OCI-LY7 (cell line): ENCODE measurements at regions not wholly inside any gene's neighbourhood (a gene's known extent, or its start where the extent isn't known, plus 50 kb on each side); places are given as distances from the start of the nearest gene placed in this dataset.

Experiments used
- BruUV-seq: library from RNA; stranded (reverse); fragments of 400-500 nt; replicated peaks from 2 replicates; lab custom pipeline; 2021; lab: Mats Ljungman, UMichigan
- CTCF ChIA-PET: fragments of 300-600 bp; sonication (Branson Sonifier 250); formaldehyde crosslinking; loops from one replicate; lab custom pipeline; 2022; ENCODE audit warnings: antibody characterized with exemption; ENCODE audit not compliant: unreplicated experiment; lab: Charles Lee
- POLR2A ChIA-PET: fragments of 300-600 bp; sonication (Branson Sonifier 250); formaldehyde crosslinking; loops from one replicate; lab custom pipeline; 2022; ENCODE audit warnings: antibody characterized with exemption; lab: Charles Lee
- DNase-seq: peaks from one replicate; pipeline ENCODE4 v3.0.0-alpha.2; 2015; ENCODE audit warnings: low spot score
- H2AFZ ChIP-seq: fragments of 200-600 bp; sonication (generic), shearing (Covaris generic); 2 replicates; pipeline ENCODE4 v1.6.1; 2014; ENCODE audit warnings: mild to moderate bottlenecking, antibody characterized with exemption, low read length, moderate library complexity
- H3K27ac ChIP-seq: fragments of 200-600 bp; sonication (generic); 2 replicates; pipeline ENCODE4 v1.5.1; 2014; ENCODE audit warnings: mixed run types, low read depth, mild to moderate bottlenecking, moderate library complexity, low read length, inconsistent platforms; ENCODE audit not compliant: poor library complexity, severe bottlenecking
- H3K36me3 ChIP-seq: fragments of 200-600 bp; sonication (generic); 2 replicates; pipeline ENCODE4 v1.6.1; 2014; ENCODE audit warnings: mild to moderate bottlenecking, antibody characterized with exemption, low read length, moderate library complexity, mixed read lengths; ENCODE audit not compliant: insufficient read depth
- H3K4me1 ChIP-seq: fragments of 200-600 bp; sonication (generic); 2 replicates; pipeline ENCODE4 v1.5.1; 2014; ENCODE audit warnings: mild to moderate bottlenecking, low read length; ENCODE audit not compliant: insufficient read depth, poor library complexity, severe bottlenecking
- H3K4me2 ChIP-seq: fragments of 200-600 bp; sonication (generic); 2 replicates; pipeline ENCODE4 v1.6.1; 2014; ENCODE audit warnings: mild to moderate bottlenecking, low read length
- H3K4me3 ChIP-seq: fragments of 200-600 bp; sonication (generic); 2 replicates; pipeline ENCODE4 v1.5.1; 2014; ENCODE audit warnings: mild to moderate bottlenecking, low read depth, low read length; ENCODE audit not compliant: poor library complexity, severe bottlenecking
- H3K79me2 ChIP-seq: fragments of 200-600 bp; sonication (generic); 2 replicates; pipeline ENCODE4 v1.6.1; 2016; ENCODE audit warnings: low read depth, mild to moderate bottlenecking, low read length, moderate library complexity, mixed read lengths; ENCODE audit not compliant: insufficient read depth
- H3K9me2 ChIP-seq: fragments of 200-600 bp; sonication (generic); 2 replicates; pipeline ENCODE4 v1.6.1; 2016; ENCODE audit warnings: mild to moderate bottlenecking, low read length, mixed read lengths; ENCODE audit not compliant: insufficient read depth
- H3K9me3 ChIP-seq: fragments of 200-600 bp; sonication (generic); 2 replicates; pipeline ENCODE4 v1.6.1; 2014; ENCODE audit warnings: mild to moderate bottlenecking, mixed run types, low read length, mixed read lengths
- H4K20me1 ChIP-seq: fragments of 200-600 bp; sonication (generic); 2 replicates; pipeline ENCODE4 v1.6.1; 2014; ENCODE audit warnings: mild to moderate bottlenecking, antibody characterized with exemption, low read length, moderate library complexity, mixed read lengths; ENCODE audit not compliant: insufficient read depth
- CTCF ChIP-seq: fragments of 200-600 bp; sonication (generic); conservative IDR thresholded peaks from 2 replicates; pipeline ENCODE4 v1.5.1; 2014; ENCODE audit warnings: mild to moderate bottlenecking, antibody characterized with exemption, low read length, moderate library complexity, mixed read lengths
- EZH2phosphoT487 ChIP-seq: fragments of 200-600 bp; sonication (generic); IDR thresholded peaks from 2 replicates; pipeline ENCODE4 v1.6.1; 2018; ENCODE audit warnings: low read depth, borderline replicate concordance, mild to moderate bottlenecking, mixed run types, antibody characterized with exemption, low read length, moderate library complexity, mixed read lengths
- intact Hi-C: fragments of 100-400 bp; cut with micrococcal nuclease; formaldehyde crosslinking; loops from one replicate; pipeline ENCODE4 v1.10.0; 2022; ENCODE audit not compliant: unreplicated experiment

- Histone ChIP-seq H3K36me3 (no peaks in the 10 kb centered on the region), H3K4me3 (no peak overlapping the region), H3K9me2 (no peaks in the 10 kb centered on the region), H3K9me3 (no peaks in the 10 kb centered on the region), H4K20me1 (no peaks in the 10 kb centered on the region), H3K27ac (no peak overlapping the region), H3K4me1 (no peaks in the 10 kb centered on the region), H3K4me2 (no peak overlapping the region), H3K79me2 (no peaks in the 10 kb centered on the region), H2AFZ (no peak overlapping the region)
- intact Hi-C loops = no loop called here
- BruUV-seq = no TSS peak
- ChIA-PET POLR2A (interaction anchor here (0.5 to 0.7 kb wide), 2 partner anchors 137 to 794 kb away, joined by 3 read pairs; no protein-coding TSS in a partner anchor), CTCF (no interaction called here)
- TF ChIP-seq CTCF (no peak), EZH2phosphoT487 (no peak)
- no peak for DNase-seq
Observed at GRCh38 chr10:21406595-21407193, 118.8 kb downstream of the SKIDA1 start.

- intact Hi-C loops = no loop called here
- no TSS peak for BruUV-seq
- H3K4me2 ChIP-seq = no peak overlapping the region
- no peak overlapping the region for H2AFZ ChIP-seq
- DNase-seq = no peak
- H3K4me3 ChIP-seq = no peak overlapping the region
- no peak overlapping the region for H3K27ac ChIP-seq
- no peaks in the 10 kb centered on the region for H4K20me1 ChIP-seq
- H3K79me2 ChIP-seq = no peaks in the 10 kb centered on the region
- no peaks in the 10 kb centered on the region for H3K36me3 ChIP-seq
- H3K9me2 ChIP-seq = no peaks in the 10 kb centered on the region
- TF ChIP-seq EZH2phosphoT487 (no peak), CTCF (no peak)
- CTCF ChIA-PET = no interaction called here
- H3K9me3 ChIP-seq = no peaks in the 10 kb centered on the region
- H3K4me1 ChIP-seq = no peaks in the 10 kb centered on the region
- POLR2A ChIA-PET = interaction anchor here (0.7 kb wide), 1 partner anchor 794 kb away, joined by 3 read pairs; no protein-coding TSS in a partner anchor
Observed at GRCh38 chr10:21405981-21406380, 119.5 kb downstream of the SKIDA1 start.

- no peaks in the 10 kb centered on the region for H3K4me1 ChIP-seq
- H3K4me3 ChIP-seq = no peak overlapping the region
- H3K36me3 ChIP-seq = no peaks in the 10 kb centered on the region
- H3K79me2 ChIP-seq = no peaks in the 10 kb centered on the region
- TF ChIP-seq EZH2phosphoT487 = no peak
- no peaks in the 10 kb centered on the region for H4K20me1 ChIP-seq
- H2AFZ ChIP-seq = no peak overlapping the region
- intact Hi-C loops = no loop called here
- H3K9me2 ChIP-seq = no peaks in the 10 kb centered on the region
- ChIA-PET POLR2A (no interaction called here), CTCF (no interaction called here)
- H3K9me3 ChIP-seq = no peaks in the 10 kb centered on the region
- no TSS peak for BruUV-seq
- no peak overlapping the region for H3K27ac ChIP-seq
- DNase-seq = no peak
- no peak overlapping the region for H3K4me2 ChIP-seq
Observed at GRCh38 chr10:21403256-21404015, 122.0 kb downstream of the SKIDA1 start.
